CD4-positive, alpha-beta T cell treated with Interleukin-15 for 1 hour (primary cell): ENCODE measurements at regions not wholly inside any gene's neighbourhood (a gene's known extent, or its start where the extent isn't known, plus 50 kb on each side); places are given as distances from the start of the nearest gene placed in this dataset.
"Not testable (repeated sequence)": the region's sequence is repeated elsewhere in the genome, so short reads cannot be mapped to it uniquely, and the experiment has no call there.

Source experiments
- DNase-seq: peaks from one replicate; pipeline ENCODE4 v3.0.0-alpha.2; 2020

- no peak for DNase-seq
These were observed 326.3 kb downstream of the OSTF1 start for GRCh38 chr9:75414371-75415160.

GRCh38 chr9:75417471-75417870 lies 329.2 kb downstream of the OSTF1 start:
- DNase-seq: no peak

GRCh38 chr9:75418518-75418917 lies 330.2 kb downstream of the OSTF1 start:
- DNase-seq: no peak

GRCh38 chr9:75422944-75423522 lies 334.7 kb downstream of the OSTF1 start:
- DNase-seq: no peak

- no peak for DNase-seq
These were observed 341.5 kb downstream of the OSTF1 start for GRCh38 chr9:75429531-75430475.

- no peak for DNase-seq
These were observed 343.1 kb downstream of the OSTF1 start for GRCh38 chr9:75431375-75431774.

- no peak for DNase-seq
These were observed 344.1 kb downstream of the OSTF1 start for GRCh38 chr9:75432386-75432785.

- no peak for DNase-seq
These were observed 344.6 kb downstream of the OSTF1 start for GRCh38 chr9:75432888-75433287.

GRCh38 chr9:75438716-75439115 lies 350.4 kb downstream of the OSTF1 start:
- no peak for DNase-seq

- no peak for DNase-seq
These were observed 352.6 kb downstream of the OSTF1 start for GRCh38 chr9:75440914-75441313.

- no peak for DNase-seq
These were observed 356.8 kb downstream of the OSTF1 start for GRCh38 chr9:75445144-75445543.

- no peak for DNase-seq
These were observed 359.0 kb downstream of the OSTF1 start for GRCh38 chr9:75447281-75447680.

- DNase-seq: no peak
These were observed 360.0 kb downstream of the OSTF1 start for GRCh38 chr9:75448281-75448680.

GRCh38 chr9:75448955-75449354 lies 360.6 kb downstream of the OSTF1 start:
- no peak for DNase-seq

GRCh38 chr9:75451045-75451444 lies 362.7 kb downstream of the OSTF1 start:
- no peak for DNase-seq

- no peak for DNase-seq
These were observed 363.2 kb downstream of the OSTF1 start for GRCh38 chr9:75451505-75451904.

- DNase-seq: no peak
These were observed 364.2 kb downstream of the OSTF1 start for GRCh38 chr9:75452512-75452911.

GRCh38 chr9:75454043-75454442 lies 365.7 kb downstream of the OSTF1 start:
- DNase-seq: no peak

- DNase-seq: no peak
These were observed 366.6 kb downstream of the OSTF1 start for GRCh38 chr9:75454891-75455290.

- no peak for DNase-seq
These were observed 367.2 kb downstream of the OSTF1 start for GRCh38 chr9:75455444-75455921.

- no peak for DNase-seq
These were observed 368.4 kb downstream of the OSTF1 start for GRCh38 chr9:75456698-75457097.

- DNase-seq: no peak
These were observed 369.2 kb downstream of the OSTF1 start for GRCh38 chr9:75457474-75458011.

GRCh38 chr9:75459311-75459710 lies 371.0 kb downstream of the OSTF1 start:
- DNase-seq: not testable (repeated sequence)
